ENCODE measurements at regions not wholly inside any gene's neighbourhood (a gene's known extent, or its start where the extent isn't known, plus 50 kb on each side); places are given as distances from the start of the nearest gene placed in this dataset.

- TF ChIP-seq CTCF (IDR thresholded peaks at IDR 0.05) (no peak), POLR2A (IDR thresholded peaks at IDR 0.05; ENCODE audit: low read depth) (no peak), POLR2AphosphoS5 (IDR thresholded peaks at IDR 0.05) (no peak), EP300 (IDR thresholded peaks at IDR 0.05) (no peak)
Observed at GRCh38 chr20:57936636-57937385, 227.0 kb upstream of the PMEPA1 start.
